Heart left ventricle (tissue), 16 donors: ENCODE measurements at regions not wholly inside any gene's neighbourhood (a gene's known extent, or its start where the extent isn't known, plus 50 kb on each side); places are given as distances from the start of the nearest gene placed in this dataset.

Experiments used
- ATAC-seq, 4 donors: fragments of 200-7000 bp; cut with Tn5 transposase; one replicate each; pipeline ENCODE4 v1.9.1; 2020 to 2022; ENCODE audit warnings: moderate library complexity in 4 of 4, mild to moderate bottlenecking in 3 of 4, moderate number of reproducible peaks in 1 of 4
- DNase-seq, 5 donors: peaks; one replicate each; pipeline ENCODE4 v3.0.0-alpha.2; 2020
- H3K27ac ChIP-seq, 12 donors: fragments of 200-600 bp; sonication (generic) in 4 of 12; one replicate each; pipeline versions ENCODE4 v1.5.0 to v1.8.0; 2016 to 2022; ENCODE audit warnings: mild to moderate bottlenecking in 2 of 12
- H3K27me3 ChIP-seq, 9 donors: fragments of 200-600 bp; sonication (generic) in 2 of 9; one replicate each; pipeline versions ENCODE4 v1.5.1 to v1.8.0; 2016 to 2022; ENCODE audit warnings: mild to moderate bottlenecking in 3 of 9
- H3K36me3 ChIP-seq, 9 donors: fragments of 200-600 bp; sonication (generic) in 2 of 9; one replicate each; pipeline versions ENCODE4 v1.5.0 to v1.8.0; 2018 to 2022; ENCODE audit warnings: mild to moderate bottlenecking in 2 of 9
- H3K4me1 ChIP-seq, 12 donors: fragments of 200-600 bp; sonication (generic) in 4 of 12; one replicate each; pipeline versions ENCODE4 v1.5.0 to v1.8.0; 2016 to 2022; ENCODE audit warnings: mild to moderate bottlenecking in 3 of 12
- H3K4me3 ChIP-seq, 12 donors: fragments of 200-600 bp; sonication (generic) in 4 of 12; one replicate each; pipeline versions ENCODE4 v1.5.0 to v1.8.0; 2017 to 2022; ENCODE audit warnings: mild to moderate bottlenecking in 9 of 12, moderate library complexity in 4 of 12
- H3K9me3 ChIP-seq, 12 donors: fragments of 200-600 bp; sonication (generic) in 4 of 12; one replicate each; pipeline versions ENCODE4 v1.5.0 to v1.8.0; 2016 to 2022; ENCODE audit warnings: mild to moderate bottlenecking in 1 of 12
- CTCF ChIP-seq, 12 donors: fragments of 200-600 bp; sonication (generic) in 4 of 12; IDR thresholded peaks; one replicate each; pipeline versions ENCODE4 v1.5.0 to v1.8.0; 2018 to 2022; ENCODE audit warnings: antibody characterized with exemption in 12 of 12, mild to moderate bottlenecking in 5 of 12
- POLR2A ChIP-seq, 2 donors: fragments of 450-650 bp; IDR thresholded peaks; one replicate each; pipeline ENCODE4 v1.6.1; 2017; ENCODE audit warnings: antibody characterized with exemption in 2 of 2, mild to moderate bottlenecking in 2 of 2, moderate library complexity in 2 of 2
- WGBS, 4 donors: extraction: QIAGEN DNeasy Blood & Tissue Kit in 2 of 4; methylation state at CpG; one replicate each; pipeline versions ENCODE4 v1.1.5 to v1.1.7; 2013 to 2018; 5-methylcytosine and 5-hydroxymethylcytosine counted together
- intact Hi-C, 10 donors: fragments of 100-400 bp; cut with DNase I; formaldehyde crosslinking; loops; one replicate each; pipeline versions ENCODE4 v1.11.1 to v1.14.2; 2022
- donor health status: ischemic (EF 13 %, LVEDD 7.1; RV severe dilation, severe dysfunction).
- donor health status: healthy with polysubstance abuse.
- donor health status: DM: no; HTN: yes; CAD: no.
- donor health status: DM: no; HTN: no; CAD: no.
- donor health status: ischemic (EF 25% LVEDD 6.9; RV normal size, moderate dysfunction).
- donor health status: ischemic (EF 25% LVEDD 5.7; RV mildly dilated, moderate dysfunction).
- donor health status: healthy.
- donor health status: DM: yes; HTN: yes; CAD: no.
- donor health status: ischemic (EF 35%, LVEDD 5.7; RV mildly dilated, moderate dysfunction).
- donor health status: nonischemic (EF 11% LVEDD 7.7; RV severe dilation, severe dysfunction).
- donor health status: DM: yes; HTN: yes; CAD: no.
- donor health status: PGD.
- donor health status: ischemic (EF 29% LVEDD 5.4; RV normal size, mild dysfunction).
- donor health status: nonischemic (EF 23%, LVEDD 6.1; RV moderate dilation, normal function).

DNA sequence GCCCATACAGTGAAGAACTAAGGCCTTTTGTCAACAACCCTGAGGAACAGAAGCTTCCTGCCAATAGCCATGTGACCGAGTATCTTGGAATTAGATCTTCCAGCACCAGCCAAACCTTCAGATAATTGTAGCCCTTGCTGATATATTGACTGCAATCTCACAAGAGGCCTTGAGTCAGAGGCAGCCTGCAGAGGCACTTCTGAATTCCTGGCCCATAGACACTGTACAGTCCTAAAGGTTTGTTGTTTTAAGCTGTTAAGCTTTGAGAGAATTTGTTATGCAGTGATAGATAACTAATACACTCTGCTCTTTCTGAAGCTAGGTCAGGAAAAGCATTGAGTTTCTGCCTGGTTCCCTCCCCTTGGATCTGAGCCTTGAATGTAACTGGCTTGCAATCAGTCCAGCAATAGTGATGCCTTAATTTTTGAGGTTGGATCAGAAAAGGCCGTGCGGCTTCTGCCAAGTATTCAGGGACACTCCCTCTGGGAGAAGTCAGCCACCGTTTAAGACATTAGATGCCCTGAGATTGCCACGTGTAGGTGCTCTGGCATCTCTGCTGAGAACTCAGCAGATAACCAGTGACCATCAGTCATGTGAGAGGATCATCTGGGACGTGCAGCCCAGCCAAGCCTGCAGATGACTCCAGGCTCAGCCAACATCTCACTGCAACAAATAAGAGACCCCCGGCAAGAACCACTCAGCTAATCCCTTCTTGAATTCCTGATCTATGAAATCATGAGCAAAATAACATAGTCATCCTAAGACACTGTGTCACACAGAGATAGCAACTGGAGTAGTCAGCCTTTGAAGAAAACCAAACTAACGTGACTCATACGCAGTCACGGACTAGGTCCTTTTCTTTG is 126.8 kb upstream of the STC2 start:
- intact Hi-C loops, result loop anchor here in 4 of 10 donors (5.0 to 10.0 kb wide), 4 partner anchors 42 to 120 kb away; no protein-coding TSS in a partner anchor
- H3K36me3 ChIP-seq, result no peaks in the 10 kb centered on the region
- DNase-seq, result peak in 4 of 5 donors; percentile 14 to 64 (median 43)
- TF ChIP-seq CTCF (IDR thresholded peaks at IDR 0.05), result no peak
- TF ChIP-seq POLR2A (IDR thresholded peaks at IDR 0.05), result no peak
- H3K27me3 ChIP-seq, result no peaks in the 10 kb centered on the region
- ATAC-seq, result peak; percentile 49 to 77 (median 62)
- peak overlapping the region; percentile 18 to 80 (median 67) for H3K27ac ChIP-seq
- WGBS, 4 donors, result 27 to 41% (median 36%) methylated on average over 9 to 10 of the region's 10 CpGs
- no peak overlapping the region for H3K4me3 ChIP-seq
- H3K9me3 ChIP-seq, result peaks cover 0 to 6% (median 0%) of the 10 kb centered on the region in 12 donors
- H3K4me1 ChIP-seq, result peaks cover 0 to 46% (median 25%) of the 10 kb centered on the region in 12 donors

DNA sequence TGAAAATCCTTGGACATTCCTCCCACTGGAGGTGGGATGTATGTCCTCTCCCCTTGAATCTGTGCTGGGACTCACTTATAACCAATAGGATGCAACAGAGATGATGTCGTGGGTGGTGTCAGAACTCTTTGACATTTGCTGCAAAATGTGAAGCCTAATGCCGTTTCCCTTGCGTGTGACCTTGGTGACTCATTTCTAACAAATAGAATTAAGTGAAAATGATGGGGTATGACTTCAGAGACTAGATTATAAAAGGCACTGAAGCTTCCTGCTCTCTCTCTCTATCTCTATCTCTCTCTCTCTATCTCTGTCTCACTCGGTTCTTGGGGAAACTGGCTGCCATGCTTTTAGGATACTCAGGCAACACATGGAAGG is 126.1 kb upstream of the STC2 start:
- Histone ChIP-seq H3K4me3 (no peak overlapping the region), H3K9me3 (peaks cover 0 to 6% (median 0%) of the 10 kb centered on the region in 12 donors)
- no peak for ATAC-seq

GRCh38 chr5:173453167-173453566 is 125.0 kb upstream of the STC2 start:
- no peak overlapping the region for H3K4me3 ChIP-seq
- intact Hi-C loops, result loop anchor here in 4 of 10 donors (5.0 to 10.0 kb wide), 4 partner anchors 44 to 122 kb away; no protein-coding TSS in a partner anchor
- ATAC-seq (no peak), DNase-seq (no peak)
- H3K9me3 ChIP-seq, result peaks cover 0 to 6% (median 0%) of the 10 kb centered on the region in 12 donors
- peak overlapping the region in 9 of 12 donors; percentile 34 to 84 (median 72) for H3K27ac ChIP-seq
- WGBS, 4 donors, result 72 to 94% (median 82%) methylated on average over 4 of the region's 4 CpGs
- no peaks in the 10 kb centered on the region for H3K27me3 ChIP-seq
- TF ChIP-seq POLR2A (IDR thresholded peaks at IDR 0.05), result no peak
- no peak for TF ChIP-seq CTCF (IDR thresholded peaks at IDR 0.05)
- peaks cover 0 to 46% (median 25%) of the 10 kb centered on the region in 12 donors for H3K4me1 ChIP-seq
- no peaks in the 10 kb centered on the region for H3K36me3 ChIP-seq

More for the DNA sequence above, 126.1 kb upstream of the STC2 start:
- H3K4me1 ChIP-seq, result peaks cover 0 to 46% (median 25%) of the 10 kb centered on the region in 12 donors
- H3K36me3 ChIP-seq, result no peaks in the 10 kb centered on the region
- DNase-seq, result no peak
- H3K27ac ChIP-seq, result peak overlapping the region; percentile 18 to 80 (median 67)
- no peak for TF ChIP-seq CTCF (IDR thresholded peaks at IDR 0.05)
- TF ChIP-seq POLR2A (IDR thresholded peaks at IDR 0.05), result no peak
- 58 to 73% (median 64%) methylated on average over 4 of the region's 4 CpGs for WGBS, 4 donors
- H3K27me3 ChIP-seq, result no peaks in the 10 kb centered on the region
- intact Hi-C loops, result loop anchor here in 4 of 10 donors (5.0 to 10.0 kb wide), 4 partner anchors 43 to 120 kb away; no protein-coding TSS in a partner anchor
